Hematopoietic multipotent progenitor cell treated with erythropoietin and hydrocortisone succinate and interleukin-3 and kit ligand, for 4 days (in vitro differentiated cells): ENCODE measurements at regions not wholly inside any gene's neighbourhood (a gene's known extent, or its start where the extent isn't known, plus 50 kb on each side); places are given as distances from the start of the nearest gene placed in this dataset.
"Not testable (repeated sequence)": the region's sequence is repeated elsewhere in the genome, so short reads cannot be mapped to it uniquely, and the experiment has no call there.

Experiments
- DNase-seq: peaks from one replicate; pipeline ENCODE4 v3.0.0-alpha.2; 2015

DNA sequence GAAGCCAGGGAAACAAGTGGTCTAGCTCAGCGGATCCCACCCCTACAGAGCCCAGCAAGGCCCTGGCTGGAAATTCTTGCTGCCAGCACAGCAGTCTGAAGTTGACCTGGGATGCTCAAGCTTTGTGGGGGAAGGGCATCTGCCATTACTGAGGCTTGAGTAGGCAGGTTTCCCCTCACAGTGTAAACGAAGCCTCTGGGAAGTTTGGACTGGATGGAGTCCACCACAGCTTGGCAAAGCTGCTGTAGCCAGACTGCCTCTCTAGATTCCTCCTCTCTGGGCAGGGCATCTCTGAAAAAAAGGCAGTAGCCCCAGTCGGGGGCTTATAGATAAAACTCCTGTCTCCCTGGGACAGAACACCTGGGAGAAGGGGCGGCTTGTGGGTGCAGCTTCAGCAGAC is 365.9 kb upstream of the SALL1 start:
- not testable (repeated sequence) for DNase-seq

DNA sequence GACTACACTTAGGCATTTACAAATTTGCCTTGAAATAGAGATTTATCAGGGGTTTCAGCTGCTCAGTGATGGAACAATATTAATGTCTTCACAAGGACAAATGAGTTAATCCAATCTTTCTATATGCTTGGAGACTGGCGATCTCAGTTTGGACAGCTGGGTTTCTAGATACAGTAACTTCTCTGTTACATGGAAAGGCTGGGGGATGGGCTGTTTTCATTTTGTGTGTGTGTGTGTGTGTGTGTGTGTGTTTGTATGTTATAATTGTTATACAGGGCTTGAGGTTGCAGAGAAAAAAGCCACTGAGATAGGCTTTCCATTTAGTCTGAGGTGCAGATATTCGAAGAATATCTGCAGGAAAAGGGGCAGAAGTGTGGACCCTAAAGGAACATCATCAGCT is 359.3 kb upstream of the SALL1 start:
- DNase-seq, result no peak

DNA sequence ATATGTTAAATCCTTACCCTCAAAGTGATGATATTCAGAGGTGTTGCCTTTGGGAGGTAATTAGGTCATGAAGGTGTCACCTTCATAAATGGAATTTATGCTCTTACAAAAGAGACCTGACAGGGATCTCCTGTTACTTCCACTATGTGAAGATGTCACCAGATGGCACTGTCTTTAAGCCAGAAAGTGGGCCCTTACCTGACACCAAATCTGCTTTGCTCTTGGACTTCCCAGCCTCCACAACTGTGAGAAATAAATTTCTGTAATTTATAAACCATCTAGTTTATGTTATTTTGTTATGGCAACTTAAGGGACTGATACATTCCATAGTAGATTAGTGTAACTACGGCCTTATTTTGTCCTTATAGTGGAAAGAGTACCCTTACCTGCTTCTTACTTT is 358.3 kb upstream of the SALL1 start:
- no peak for DNase-seq

DNA sequence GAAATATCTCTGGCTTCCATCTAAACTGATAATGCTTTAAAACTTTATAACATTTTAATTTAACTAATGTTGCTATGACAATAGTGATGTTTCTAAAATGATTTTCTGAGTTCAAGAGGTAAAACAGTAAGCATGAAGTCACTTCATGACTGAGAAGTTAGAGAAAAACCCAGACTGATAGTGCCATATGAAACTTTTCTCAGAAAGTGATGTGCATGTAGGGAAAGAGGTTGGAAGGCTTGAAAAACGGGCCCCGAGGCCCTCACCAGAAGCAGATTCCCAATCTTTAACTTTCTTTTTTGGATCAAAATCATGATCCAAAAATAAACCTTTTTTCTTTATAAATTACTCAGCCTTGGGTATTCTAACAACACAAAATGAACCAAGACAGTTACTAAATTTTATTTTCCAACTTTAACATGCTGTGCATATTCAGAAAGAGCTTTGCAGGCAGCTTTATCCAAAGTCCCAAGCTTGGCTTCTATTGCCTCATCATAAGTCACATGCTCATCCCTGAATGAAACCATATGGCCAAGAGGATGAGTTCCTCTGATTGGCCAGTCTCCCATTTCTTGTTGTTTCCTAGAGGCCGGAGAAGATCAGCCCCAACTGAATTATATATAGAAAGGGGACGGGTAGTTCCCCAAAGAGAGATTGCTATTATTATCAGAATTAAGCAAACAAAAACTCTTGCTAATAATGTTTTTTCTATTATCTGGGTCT is 357.6 kb upstream of the SALL1 start:
- DNase-seq, result no peak

DNA sequence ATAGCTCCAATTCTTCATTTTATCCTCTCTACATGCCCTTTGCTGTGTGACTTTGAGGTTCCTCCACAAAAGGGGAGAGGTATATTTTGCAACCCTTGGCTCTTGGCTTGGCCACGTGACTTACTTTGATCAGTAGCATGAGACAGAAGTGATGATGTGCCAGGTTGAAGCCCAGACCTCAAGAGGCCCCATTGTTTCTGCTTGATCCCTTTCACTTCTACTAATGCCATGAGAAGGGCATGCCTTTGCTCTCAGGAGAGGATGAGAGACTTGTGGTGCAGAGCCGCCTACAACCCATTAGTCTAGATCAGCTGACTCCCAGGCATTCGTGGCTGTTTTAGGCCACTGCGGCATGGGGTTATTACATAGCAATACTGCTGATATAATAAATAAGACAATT is 356.2 kb upstream of the SALL1 start:
- DNase-seq, result no peak

GRCh38 chr16:51500306-51500705 is 349.2 kb upstream of the SALL1 start:
- no peak for DNase-seq

DNA sequence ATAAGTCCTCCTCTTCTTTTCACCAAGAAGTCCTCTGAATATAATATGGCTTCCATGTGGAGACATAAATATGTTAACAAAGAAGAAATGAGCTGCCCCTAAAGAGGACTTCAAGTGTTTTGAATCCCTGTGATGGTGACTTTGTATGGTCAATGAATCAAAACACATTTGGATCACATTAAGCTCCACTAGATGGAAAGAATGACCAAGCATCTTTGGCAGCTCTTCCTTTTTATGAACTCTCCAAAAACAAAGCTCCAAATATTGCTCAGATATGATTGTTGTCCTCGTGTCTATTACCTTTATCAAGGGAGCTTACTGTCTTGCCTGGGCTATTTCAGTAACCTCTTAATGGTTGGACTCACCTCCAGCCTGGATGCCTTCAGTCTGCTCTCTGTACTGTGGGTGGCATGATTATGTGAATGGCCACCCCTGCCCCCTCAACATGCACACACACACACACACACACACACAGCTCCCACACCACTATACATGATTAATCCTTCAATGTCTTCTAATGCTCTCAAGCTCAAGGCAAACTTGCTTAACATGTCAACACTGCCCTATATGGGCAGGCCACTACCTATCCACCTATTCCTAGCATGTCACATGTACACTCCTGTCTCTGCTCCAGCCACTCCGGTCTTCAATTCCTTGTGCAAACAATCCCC is 346.6 kb upstream of the SALL1 start:
- no peak for DNase-seq

- no peak for DNase-seq
Measured at GRCh38 chr16:51490866-51491265, 339.8 kb upstream of the SALL1 start.

DNA sequence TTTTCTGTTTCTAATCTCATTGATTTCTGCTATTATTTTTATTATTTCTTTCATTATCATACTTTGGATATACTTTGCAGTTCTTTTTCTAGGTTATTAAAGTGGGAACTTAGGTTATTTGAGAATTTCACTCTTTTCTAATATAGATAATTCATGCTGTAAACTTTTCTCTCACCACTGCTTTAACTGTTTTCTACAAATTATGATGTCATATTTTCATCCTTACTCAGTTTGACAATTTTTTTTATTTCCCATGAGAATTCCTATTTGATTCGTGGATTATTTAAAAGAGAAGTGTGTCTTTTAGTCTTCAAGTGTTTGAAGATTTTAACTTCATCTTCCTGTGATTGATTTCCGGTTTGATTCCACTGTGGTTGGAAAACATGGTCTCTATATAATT is 336.8 kb upstream of the SALL1 start:
- no peak for DNase-seq

DNA sequence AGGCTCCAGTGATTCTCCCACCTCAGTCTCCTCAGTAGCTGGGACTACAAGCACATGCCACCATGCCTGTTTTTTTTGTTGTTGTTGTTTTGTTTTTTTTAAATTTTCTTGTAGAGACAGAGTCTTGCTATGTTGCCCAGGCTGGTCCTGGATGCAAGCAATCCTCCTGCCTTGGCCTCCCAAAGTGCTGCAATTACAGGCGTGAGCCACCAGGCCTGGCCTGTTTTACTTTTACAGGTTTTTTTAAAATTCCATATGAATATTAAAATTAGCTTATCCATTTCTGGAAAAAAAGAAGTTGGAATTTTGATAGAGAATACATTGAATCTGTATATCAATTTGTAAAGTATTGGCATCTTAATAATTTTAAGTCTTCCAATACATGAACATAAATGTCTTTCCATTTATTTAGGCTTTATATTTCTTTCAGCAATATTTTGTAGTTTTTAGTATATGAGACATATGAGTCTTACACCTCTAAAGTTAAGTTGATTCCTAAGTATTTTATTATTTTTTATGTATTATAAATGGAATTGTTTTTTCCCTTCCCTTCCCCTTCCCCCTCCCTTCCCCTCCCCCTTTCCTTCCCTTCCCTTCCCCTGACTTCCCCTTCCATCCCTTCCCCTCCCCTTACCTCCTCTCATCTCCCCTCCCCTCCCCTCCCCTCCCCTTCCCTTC is 323.5 kb upstream of the SALL1 start:
- no peak for DNase-seq

DNA sequence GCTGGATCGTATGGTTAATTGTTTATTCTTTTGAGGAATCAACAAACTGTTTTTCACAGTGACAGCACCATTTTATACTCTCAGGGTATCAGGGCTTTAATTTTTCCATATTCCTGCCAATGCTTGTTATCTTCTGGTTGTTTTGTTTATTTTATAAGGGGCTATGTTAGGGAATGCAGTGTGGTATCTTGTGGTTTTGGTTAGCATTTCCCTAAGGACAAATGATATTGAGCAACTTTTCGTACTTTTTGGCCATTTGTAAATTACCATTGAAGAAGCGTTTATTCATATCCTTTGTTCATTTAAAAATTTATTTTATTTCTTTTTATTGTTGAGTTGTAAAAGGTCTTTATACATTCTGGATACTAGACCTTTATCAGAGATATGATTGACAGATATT is 322.0 kb upstream of the SALL1 start:
- DNase-seq, result no peak

DNA sequence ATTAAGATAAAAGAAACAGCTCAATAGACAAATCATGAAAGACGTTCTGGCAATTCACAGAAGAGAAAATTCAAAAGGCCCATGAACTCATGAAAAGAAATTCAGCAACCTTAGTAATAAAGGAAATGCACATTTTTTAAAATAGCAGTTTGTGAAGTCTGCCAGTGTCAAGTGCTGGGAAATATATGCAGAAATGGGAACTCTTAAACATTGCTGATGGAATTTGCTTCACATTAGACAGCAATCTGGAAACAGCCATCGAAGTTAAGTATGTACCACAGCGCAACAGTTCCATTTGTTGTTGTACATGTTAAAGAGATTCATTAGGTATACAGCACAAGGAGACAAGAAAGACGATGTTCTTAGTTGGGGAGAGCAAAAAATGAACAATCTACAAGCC is 319.4 kb upstream of the SALL1 start:
- DNase-seq, result no peak

DNA sequence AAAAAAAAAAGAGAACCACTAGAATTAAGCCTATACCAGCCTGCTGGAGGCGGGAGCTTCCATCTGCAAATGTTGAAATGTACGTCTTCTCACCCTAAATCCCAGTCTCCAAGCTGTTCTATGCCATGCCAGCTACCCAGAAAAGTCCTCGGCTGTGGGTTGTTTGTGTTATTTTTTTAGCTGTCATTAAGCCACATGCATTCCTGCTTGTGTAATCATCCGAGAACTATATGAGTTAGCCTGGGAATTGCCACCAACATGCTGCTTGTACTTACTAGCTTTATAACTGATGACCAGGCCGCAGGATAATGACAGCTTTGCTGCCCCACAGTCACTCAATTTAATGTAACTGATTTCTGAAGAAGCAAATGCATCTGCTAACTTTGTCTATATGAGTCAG is 313.9 kb upstream of the SALL1 start:
- no peak for DNase-seq

DNA sequence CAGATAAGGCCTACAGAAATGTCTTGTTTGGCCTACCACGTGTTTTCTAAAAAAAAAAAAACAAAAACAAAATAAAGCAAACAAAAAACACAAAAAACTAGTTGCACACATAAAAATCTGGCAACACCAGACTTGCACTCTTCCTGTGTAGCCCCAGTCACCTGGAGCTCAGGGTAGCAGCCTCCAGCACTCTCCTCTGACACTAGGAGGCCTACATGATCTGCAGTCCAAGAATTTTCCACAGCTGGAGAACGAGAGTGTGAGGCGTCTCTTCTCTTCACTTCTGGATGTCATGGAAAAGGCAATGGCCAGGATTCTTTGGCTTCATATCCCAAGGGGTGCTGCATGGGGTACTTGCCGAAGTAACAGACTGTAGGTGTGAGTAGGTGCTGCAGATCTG is 310.2 kb upstream of the SALL1 start:
- no peak for DNase-seq

GRCh38 chr16:51458356-51459140 is 307.5 kb upstream of the SALL1 start:
- no peak for DNase-seq

DNA sequence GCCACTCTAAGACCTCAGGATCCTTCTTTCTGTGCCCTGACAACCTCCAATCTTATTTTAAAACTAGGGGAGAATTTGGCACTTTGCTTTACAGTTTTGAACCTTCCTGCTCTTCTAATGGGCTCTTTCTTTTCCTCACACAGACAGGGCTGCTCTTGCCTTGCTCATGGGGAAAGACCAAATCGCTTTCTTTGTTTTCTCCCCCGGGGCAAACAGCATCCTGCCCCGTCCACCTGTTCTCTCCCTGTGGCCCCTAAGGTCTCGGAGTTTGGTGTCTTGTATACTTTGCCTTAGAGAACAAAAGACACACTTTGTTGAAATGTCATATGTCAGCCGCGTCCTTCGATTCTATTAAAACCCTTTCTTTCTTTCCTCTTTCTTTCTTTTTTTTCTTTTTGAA is 306.7 kb upstream of the SALL1 start:
- DNase-seq, result no peak

GRCh38 chr16:51455398-51455797 is 304.3 kb upstream of the SALL1 start:
- no peak for DNase-seq

DNA sequence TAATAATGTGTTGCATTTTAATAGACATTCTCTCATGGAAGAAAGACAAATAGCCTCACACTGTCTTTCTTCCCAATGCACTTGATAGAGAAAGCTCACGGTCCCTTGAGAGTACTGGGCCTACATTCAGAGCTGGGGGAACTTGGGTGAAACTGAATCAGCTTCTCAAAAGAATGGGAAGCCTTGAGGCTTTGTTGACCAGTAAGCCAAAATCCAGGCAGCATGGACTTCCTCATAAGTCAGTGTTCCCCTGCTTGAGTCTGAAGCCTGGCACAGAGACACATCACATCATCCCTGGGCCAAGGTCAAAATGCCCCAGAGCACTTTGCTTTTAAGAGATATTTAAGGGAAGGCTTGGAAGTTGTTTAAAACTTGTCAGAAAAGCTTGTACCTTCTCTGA is 302.2 kb upstream of the SALL1 start:
- no peak for DNase-seq

- DNase-seq, result no peak
Measured at GRCh38 chr16:51450909-51451308, 299.8 kb upstream of the SALL1 start.

DNA sequence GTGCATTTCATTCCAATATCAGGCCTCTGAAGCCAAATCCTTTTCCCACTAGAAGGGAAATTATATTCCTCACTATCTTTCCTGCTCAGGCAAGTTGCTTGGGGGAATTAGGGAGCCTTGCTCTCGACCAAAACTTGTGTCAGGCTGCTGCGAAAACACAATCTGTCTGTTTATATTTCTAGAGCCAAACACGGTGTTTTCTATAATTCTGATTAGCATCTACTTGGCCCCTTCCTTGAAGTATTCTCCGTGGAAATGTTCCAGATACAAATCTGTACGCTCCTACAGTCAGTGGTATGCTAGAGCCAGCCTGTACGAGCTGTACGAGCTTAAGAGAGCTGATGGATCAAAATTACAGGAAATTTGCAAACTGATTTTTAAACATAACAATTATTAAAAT is 299.3 kb upstream of the SALL1 start:
- DNase-seq, result no peak

DNA sequence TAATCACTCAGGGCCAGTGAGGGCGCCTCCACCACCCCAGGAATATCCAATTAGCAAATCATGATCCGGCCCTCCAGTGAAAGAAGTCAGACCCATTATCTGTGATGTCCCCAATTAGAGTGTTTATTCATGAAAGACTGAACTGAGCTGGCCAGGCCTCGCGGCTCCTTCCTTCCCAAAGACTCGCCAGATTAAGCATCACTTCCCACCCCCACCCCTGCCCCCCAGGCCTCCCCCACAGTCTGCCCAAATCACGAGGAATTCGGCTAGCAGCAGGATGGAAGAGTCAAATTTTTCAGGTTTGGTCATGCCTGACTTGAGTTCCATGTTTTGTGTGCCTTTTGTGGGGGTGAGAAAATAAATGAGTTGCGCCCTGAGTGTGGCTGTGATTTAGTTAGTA is 298.4 kb upstream of the SALL1 start:
- DNase-seq, result no peak

DNA sequence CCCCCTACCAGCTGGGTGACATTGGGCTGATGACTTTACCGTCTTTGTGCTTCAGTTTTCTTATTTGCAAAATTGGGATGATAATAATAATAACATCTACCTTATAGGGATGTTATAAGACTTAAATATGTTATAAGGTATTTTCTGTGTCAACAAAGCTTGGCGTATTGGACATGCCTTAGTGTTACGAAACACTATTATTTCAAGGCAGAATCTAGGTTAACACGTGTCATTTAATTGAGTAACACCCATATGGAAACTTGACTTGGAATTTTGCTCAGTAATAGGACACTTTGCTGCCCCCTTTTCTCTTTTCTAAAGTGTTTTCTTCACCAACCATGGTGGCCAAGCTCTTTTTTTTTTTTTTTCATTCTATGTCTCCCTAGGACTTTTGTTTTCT is 294.2 kb upstream of the SALL1 start:
- DNase-seq, result no peak

DNA sequence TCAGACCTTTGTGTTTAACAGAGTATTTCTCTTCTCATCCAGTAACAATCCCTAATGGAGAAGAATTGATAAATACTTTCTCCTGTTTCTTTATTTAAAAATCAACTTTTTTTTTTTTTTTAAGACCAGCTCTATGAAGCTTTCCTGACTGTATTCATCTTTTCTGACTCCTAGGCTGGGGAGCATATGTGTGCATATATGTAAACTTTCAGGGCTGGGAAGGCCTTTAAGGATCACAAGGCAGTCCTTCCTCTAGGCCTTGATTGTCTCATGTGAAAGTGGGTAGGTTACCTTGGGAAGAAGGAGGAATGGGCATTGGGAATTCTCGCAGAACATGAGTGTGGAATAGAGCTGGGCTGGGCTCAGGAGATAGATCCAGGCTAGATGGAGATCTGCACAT is 292.9 kb upstream of the SALL1 start:
- no peak for DNase-seq
